HT1080 (cell line): ENCODE measurements at regions not wholly inside any gene's neighbourhood (a gene's known extent, or its start where the extent isn't known, plus 50 kb on each side); places are given as distances from the start of the nearest gene placed in this dataset.
"Not testable (repeated sequence)": the region's sequence is repeated elsewhere in the genome, so short reads cannot be mapped to it uniquely, and the experiment has no call there.

Experiments used
- DNase-seq: peaks from one replicate; pipeline ENCODE4 v3.0.0-alpha.2; 2015; ENCODE audit warnings: low read depth

- no peak for DNase-seq
Observed at GRCh38 chr10:61010863-61011262, 66.9 kb upstream of the RHOBTB1 start.

GRCh38 chr10:61003069-61003468, 59.1 kb upstream of the RHOBTB1 start:
- DNase-seq: not testable (repeated sequence)

- DNase-seq: no peak
Observed at GRCh38 chr10:61001731-61002122, 57.7 kb upstream of the RHOBTB1 start.

- no peak for DNase-seq
Observed at GRCh38 chr10:61000769-61001730, 57.1 kb upstream of the RHOBTB1 start.

GRCh38 chr10:60998932-60999331, 54.9 kb upstream of the RHOBTB1 start:
- no peak for DNase-seq

- DNase-seq: no peak
Observed at GRCh38 chr10:60994128-60994527, 50.1 kb upstream of the RHOBTB1 start.
